ENCODE measurements at regions not wholly inside any gene's neighbourhood (a gene's known extent, or its start where the extent isn't known, plus 50 kb on each side); places are given as distances from the start of the nearest gene placed in this dataset.

GRCh38 chr1:181142096-181142958 lies 53.8 kb downstream of the IER5 start:
- DNase-seq = peak; percentile 81

GRCh38 chr1:181143102-181143859 lies 54.8 kb downstream of the IER5 start:
- DNase-seq = no peak

GRCh38 chr1:181144238-181144637 lies 55.7 kb downstream of the IER5 start:
- DNase-seq = no peak

- no peak for DNase-seq
Measured at GRCh38 chr1:181148636-181149035, 60.1 kb downstream of the IER5 start.

GRCh38 chr1:181149326-181150125 lies 61.0 kb downstream of the IER5 start:
- peak; percentile 65 for DNase-seq

GRCh38 chr1:181150273-181150672 lies 61.8 kb downstream of the IER5 start:
- DNase-seq = no peak

- no peak for DNase-seq
Measured at GRCh38 chr1:181150842-181151241, 62.3 kb downstream of the IER5 start.

GRCh38 chr1:181151378-181152326 lies 63.2 kb downstream of the IER5 start:
- DNase-seq = no peak

GRCh38 chr1:181152892-181153633 lies 64.6 kb downstream of the IER5 start:
- DNase-seq = no peak

GRCh38 chr1:181153634-181153961 lies 65.1 kb downstream of the IER5 start:
- no peak for DNase-seq

GRCh38 chr1:181155339-181155738 lies 66.8 kb downstream of the IER5 start:
- DNase-seq = no peak

GRCh38 chr1:181159451-181160140 lies 71.1 kb downstream of the IER5 start:
- no peak for DNase-seq

- no peak for DNase-seq
Measured at GRCh38 chr1:181160322-181160721, 71.8 kb downstream of the IER5 start.

GRCh38 chr1:181160998-181161870 lies 72.7 kb downstream of the IER5 start:
- DNase-seq = no peak

- no peak for DNase-seq
Measured at GRCh38 chr1:181163662-181164061, 75.2 kb downstream of the IER5 start.

- DNase-seq = peak; percentile 37
Measured at GRCh38 chr1:181166377-181167196, 78.1 kb downstream of the IER5 start.

GRCh38 chr1:181169281-181169865 lies 80.9 kb downstream of the IER5 start:
- no peak for DNase-seq

GRCh38 chr1:181170194-181170593 lies 81.7 kb downstream of the IER5 start:
- DNase-seq = no peak

GRCh38 chr1:181172082-181172481 lies 83.6 kb downstream of the IER5 start:
- no peak for DNase-seq
